K562 (cell line): ENCODE measurements at regions not wholly inside any gene's neighbourhood (a gene's known extent, or its start where the extent isn't known, plus 50 kb on each side); places are given as distances from the start of the nearest gene placed in this dataset.

Experiments
- BACH1 ChIP-seq: fragments of 200-800 bp; sonication (Bioruptor generic); IDR thresholded peaks from 2 replicates; pipeline ENCODE4 v1.6.1; 2016; ENCODE audit warnings: missing genetic modification characterization, missing compliant biosample characterization
- ETV5 ChIP-seq: sonication (generic); formaldehyde crosslinking; IDR thresholded peaks from 2 replicates; pipeline ENCODE4 v1.4.0; 2020; ENCODE audit warnings: low read depth, mild to moderate bottlenecking, missing genetic modification reagents
- ETV6 ChIP-seq, 3 experiments: fragments of 150-350 bp in 1 of 3; sonication (generic) in 1 of 3; formaldehyde crosslinking in 1 of 3; IDR thresholded peaks; 2 replicates each; pipeline versions ENCODE4 v1.6.1 to v1.8.0; 2014 to 2022; ENCODE audit warnings: borderline replicate concordance in 2 of 3, low read depth in 2 of 3, antibody characterized with exemption in 1 of 3, low read length in 1 of 3, mild to moderate bottlenecking in 1 of 3, missing genetic modification reagents in 1 of 3
- FOXM1 ChIP-seq, 2 experiments: fragments of 450-650 bp in 1 of 2; sonication (generic) in 1 of 2; formaldehyde crosslinking in 1 of 2; IDR thresholded peaks; 2 replicates each; pipeline versions ENCODE4 v1.6.1 to v1.9.0; 2017 to 2022; ENCODE audit warnings: low read depth in 2 of 2, mild to moderate bottlenecking in 2 of 2, missing genetic modification reagents in 1 of 2, moderate library complexity in 1 of 2
- GTF2A2 ChIP-seq: IDR thresholded peaks from 2 replicates; pipeline ENCODE4 v1.6.1; 2016; ENCODE audit warnings: mild to moderate bottlenecking, missing genetic modification characterization, missing compliant biosample characterization
- MTA1 ChIP-seq: fragments of 450-650 bp; IDR thresholded peaks from 2 replicates; pipeline ENCODE4 v1.6.1; 2017; ENCODE audit warnings: borderline replicate concordance
- NR1H2 ChIP-seq: sonication (generic); formaldehyde crosslinking; IDR thresholded peaks from 2 replicates; pipeline ENCODE4 v1.4.0; 2020; ENCODE audit warnings: mild to moderate bottlenecking, missing genetic modification reagents
- PML ChIP-seq: IDR thresholded peaks from 2 replicates; pipeline ENCODE4 v1.6.1; 2012; ENCODE audit warnings: low read length, inconsistent platforms
- POLR2G ChIP-seq: fragments of 200-400 bp; formaldehyde crosslinking; IDR thresholded peaks from 2 replicates; pipeline ENCODE4 v1.6.1; 2017; ENCODE audit warnings: low read depth, mild to moderate bottlenecking, antibody characterized with exemption, low read length, moderate library complexity
- TEAD4 ChIP-seq, 2 experiments: sonication (generic) in 1 of 2; formaldehyde crosslinking in 1 of 2; IDR thresholded peaks; 2 replicates each; pipeline versions ENCODE4 v1.6.1 to v1.8.0; 2012 to 2022; ENCODE audit warnings: borderline replicate concordance in 1 of 2, inconsistent platforms in 1 of 2, low read length in 1 of 2, mild to moderate bottlenecking in 1 of 2, missing genetic modification reagents in 1 of 2
- ZNF644 ChIP-seq: fragments of 200-800 bp; sonication (Bioruptor generic); IDR thresholded peaks from 2 replicates; pipeline ENCODE4 v1.6.1; 2016; ENCODE audit warnings: low read depth, missing genetic modification characterization, missing compliant biosample characterization
- TF ChIP-seq, protein P1 (sequence below): fragments of 450-650 bp; IDR thresholded peaks from 2 replicates; pipeline ENCODE4 v1.6.1; 2016; ENCODE audit warnings: missing biosample characterization, missing genetic modification characterization
- TF ChIP-seq, protein P2 (sequence below): fragments of 450-650 bp; IDR thresholded peaks from 2 replicates; pipeline ENCODE4 v1.6.1; 2016
- TF ChIP-seq, protein P3 (sequence below): fragments of 250-450 bp; sonication (Bioruptor Pico); IDR thresholded peaks from 2 replicates; pipeline ENCODE4 v1.5.0; 2021; ENCODE audit warnings: mild to moderate bottlenecking, borderline replicate concordance
- TF ChIP-seq, protein P4 (sequence below), 2 experiments: fragments of 200-800 bp in 1 of 2; sonication (Bioruptor generic) in 1 of 2; sonication (generic) in 1 of 2; formaldehyde crosslinking in 1 of 2; IDR thresholded peaks in 1 of 2; conservative IDR thresholded peaks in 1 of 2; 2 replicates each; pipeline versions ENCODE4 v1.5.0 to v1.6.1; 2016 to 2020; ENCODE audit warnings: missing compliant biosample characterization in 1 of 2, missing genetic modification characterization in 1 of 2, missing genetic modification reagents in 1 of 2

DNA sequence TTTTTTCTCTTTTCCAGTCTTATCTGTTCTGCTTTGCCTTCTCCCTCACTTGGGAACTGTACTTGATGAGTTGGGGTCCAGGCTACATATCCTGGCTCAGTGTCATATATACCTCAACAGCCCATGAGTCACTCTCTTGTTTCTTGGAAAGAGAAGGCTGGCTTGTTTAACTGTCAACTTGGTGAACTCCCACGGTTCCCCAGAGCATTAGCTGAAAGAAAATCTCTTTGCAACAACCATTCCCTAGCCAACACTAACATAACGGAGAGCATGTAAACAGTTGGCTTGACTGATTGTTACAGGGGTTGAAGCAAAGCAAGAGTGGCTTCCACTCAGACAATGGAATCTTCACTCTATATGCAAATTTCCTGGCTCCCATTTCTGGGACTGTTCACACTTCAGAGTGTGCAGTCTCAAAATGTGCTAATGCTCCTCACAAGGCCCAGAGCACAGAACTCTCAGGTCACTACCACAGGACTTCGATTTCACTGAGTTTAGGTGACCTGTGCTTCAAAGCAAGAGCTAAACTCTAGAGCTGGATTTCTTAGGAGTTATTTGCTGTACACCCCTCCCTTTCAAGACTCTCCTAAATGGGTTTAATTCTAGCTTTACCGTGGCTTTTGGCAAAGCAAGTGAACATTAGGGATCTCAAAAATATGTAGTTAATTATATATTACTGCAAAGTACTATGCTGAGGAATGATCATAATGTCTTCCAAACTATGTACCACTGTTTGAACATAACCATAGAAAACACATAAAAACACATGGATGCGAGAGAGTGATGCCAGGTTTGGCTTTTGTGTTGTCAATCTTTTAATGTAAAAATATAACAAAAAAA lies 609.8 kb downstream of the RFPL4B start (continued):
- TF ChIP-seq ZNF644 (tag) (peak; percentile 49; the same call in 1 of the 2 replicates), FOXM1 (IDR thresholded peaks at IDR 0.05; ENCODE audit: low read depth) (peak; percentile 61; the same call in 1 of the 2 replicates), FOXM1 (CRISPR knock-in tag; IDR thresholded peaks at IDR 0.05; ENCODE audit: low read depth) (no peak), GTF2A2 (tag) (no peak), ETV5 (CRISPR knock-in tag) (peak; percentile 67; the same call in 1 of the 2 replicates), PML (peak; percentile 70; the same call in 1 of the 2 replicates), MTA1 (no peak), POLR2G (no peak), BACH1 (tag) (no peak), ETV6 (IDR thresholded peaks at IDR 0.05; ENCODE audit: borderline replicate concordance in 1 of 2, low read depth in 2 of 2, low read length in 1 of 2) (no peak), ETV6 (CRISPR knock-in tag; IDR thresholded peaks at IDR 0.05; ENCODE audit: borderline replicate concordance) (no peak), NR1H2 (CRISPR knock-in tag) (no peak), TEAD4 (IDR thresholded peaks at IDR 0.05; ENCODE audit: low read length) (0 out of 2 replicates have a peak, but pooled peaks have one; percentile 51), TEAD4 (CRISPR knock-in tag; IDR thresholded peaks at IDR 0.05; ENCODE audit: borderline replicate concordance) (no peak)
- TF ChIP-seq, protein P1, sequence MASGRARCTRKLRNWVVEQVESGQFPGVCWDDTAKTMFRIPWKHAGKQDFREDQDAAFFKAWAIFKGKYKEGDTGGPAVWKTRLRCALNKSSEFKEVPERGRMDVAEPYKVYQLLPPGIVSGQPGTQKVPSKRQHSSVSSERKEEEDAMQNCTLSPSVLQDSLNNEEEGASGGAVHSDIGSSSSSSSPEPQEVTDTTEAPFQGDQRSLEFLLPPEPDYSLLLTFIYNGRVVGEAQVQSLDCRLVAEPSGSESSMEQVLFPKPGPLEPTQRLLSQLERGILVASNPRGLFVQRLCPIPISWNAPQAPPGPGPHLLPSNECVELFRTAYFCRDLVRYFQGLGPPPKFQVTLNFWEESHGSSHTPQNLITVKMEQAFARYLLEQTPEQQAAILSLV (tag) = no peak
- TF ChIP-seq, protein P2, sequence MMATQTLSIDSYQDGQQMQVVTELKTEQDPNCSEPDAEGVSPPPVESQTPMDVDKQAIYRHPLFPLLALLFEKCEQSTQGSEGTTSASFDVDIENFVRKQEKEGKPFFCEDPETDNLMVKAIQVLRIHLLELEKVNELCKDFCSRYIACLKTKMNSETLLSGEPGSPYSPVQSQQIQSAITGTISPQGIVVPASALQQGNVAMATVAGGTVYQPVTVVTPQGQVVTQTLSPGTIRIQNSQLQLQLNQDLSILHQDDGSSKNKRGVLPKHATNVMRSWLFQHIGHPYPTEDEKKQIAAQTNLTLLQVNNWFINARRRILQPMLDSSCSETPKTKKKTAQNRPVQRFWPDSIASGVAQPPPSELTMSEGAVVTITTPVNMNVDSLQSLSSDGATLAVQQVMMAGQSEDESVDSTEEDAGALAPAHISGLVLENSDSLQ = peak; percentile 79
- TF ChIP-seq, protein P3, sequence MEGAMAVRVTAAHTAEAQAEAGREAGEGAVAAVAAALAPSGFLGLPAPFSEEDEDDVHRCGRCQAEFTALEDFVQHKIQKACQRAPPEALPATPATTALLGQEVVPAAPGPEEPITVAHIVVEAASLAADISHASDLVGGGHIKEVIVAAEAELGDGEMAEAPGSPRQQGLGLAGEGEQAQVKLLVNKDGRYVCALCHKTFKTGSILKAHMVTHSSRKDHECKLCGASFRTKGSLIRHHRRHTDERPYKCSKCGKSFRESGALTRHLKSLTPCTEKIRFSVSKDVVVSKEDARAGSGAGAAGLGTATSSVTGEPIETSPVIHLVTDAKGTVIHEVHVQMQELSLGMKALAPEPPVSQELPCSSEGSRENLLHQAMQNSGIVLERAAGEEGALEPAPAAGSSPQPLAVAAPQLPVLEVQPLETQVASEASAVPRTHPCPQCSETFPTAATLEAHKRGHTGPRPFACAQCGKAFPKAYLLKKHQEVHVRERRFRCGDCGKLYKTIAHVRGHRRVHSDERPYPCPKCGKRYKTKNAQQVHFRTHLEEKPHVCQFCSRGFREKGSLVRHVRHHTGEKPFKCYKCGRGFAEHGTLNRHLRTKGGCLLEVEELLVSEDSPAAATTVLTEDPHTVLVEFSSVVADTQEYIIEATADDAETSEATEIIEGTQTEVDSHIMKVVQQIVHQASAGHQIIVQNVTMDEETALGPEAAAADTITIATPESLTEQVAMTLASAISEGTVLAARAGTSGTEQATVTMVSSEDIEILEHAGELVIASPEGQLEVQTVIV (CRISPR knock-in tag) = no peak
- TF ChIP-seq, protein P4, sequence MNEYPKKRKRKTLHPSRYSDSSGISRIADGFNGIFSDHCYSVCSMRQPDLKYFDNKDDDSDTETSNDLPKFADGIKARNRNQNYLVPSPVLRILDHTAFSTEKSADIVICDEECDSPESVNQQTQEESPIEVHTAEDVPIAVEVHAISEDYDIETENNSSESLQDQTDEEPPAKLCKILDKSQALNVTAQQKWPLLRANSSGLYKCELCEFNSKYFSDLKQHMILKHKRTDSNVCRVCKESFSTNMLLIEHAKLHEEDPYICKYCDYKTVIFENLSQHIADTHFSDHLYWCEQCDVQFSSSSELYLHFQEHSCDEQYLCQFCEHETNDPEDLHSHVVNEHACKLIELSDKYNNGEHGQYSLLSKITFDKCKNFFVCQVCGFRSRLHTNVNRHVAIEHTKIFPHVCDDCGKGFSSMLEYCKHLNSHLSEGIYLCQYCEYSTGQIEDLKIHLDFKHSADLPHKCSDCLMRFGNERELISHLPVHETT (CRISPR knock-in tag; conservative IDR thresholded peaks at IDR 0.05 in 1 of 2, IDR thresholded peaks at IDR 0.05 in 1 of 2) = peak in 1 of 2 experiments; percentile 52; a peak in 2 of 4 replicates
